A549 (cell line): ENCODE measurements at regions not wholly inside any gene's neighbourhood (a gene's known extent, or its start where the extent isn't known, plus 50 kb on each side); places are given as distances from the start of the nearest gene placed in this dataset.

Experiments
- ATAC-seq, 2 experiments: fragments of 200-7000 bp in 1 of 2; fragments of >200 bp in 1 of 2; cut with Nextera tagmentation in 1 of 2; cut with Tn5 transposase in 1 of 2; 3 replicates each; pipeline versions ENCODE4 v1.8.0 to v1.9.1; 2018 to 2020; ENCODE audit warnings: mild to moderate bottlenecking in 1 of 2, moderate library complexity in 1 of 2
- CTCF ChIA-PET: fragments of 300-600 bp; sonication (Branson Sonifier 250); formaldehyde crosslinking; extraction: SDS; loops from one replicate; lab custom pipeline; 2021; ENCODE audit warnings: antibody characterized with exemption, inconsistent platforms; lab: Yijun Ruan, JAX
- POLR2A ChIA-PET: fragments of 350-600 bp; formaldehyde crosslinking; extraction: SDS; loops from one replicate; lab custom pipeline; 2021; ENCODE audit warnings: antibody characterized with exemption, inconsistent platforms; lab: Yijun Ruan, JAX
- DNase-seq, 2 experiments: peaks; one replicate each; pipeline versions ENCODE4 v3.0.0 to v3.0.0-alpha.2; 2011 to 2016; ENCODE audit warnings: low read depth in 1 of 2, low spot score in 1 of 2
- FAIRE-seq: peaks from 2 replicates; lab custom pipeline; 2011; peaks lifted over from hg19 to GRCh38; lab: Jason Lieb, UNC
- H3K27ac ChIP-seq, 2 experiments: fragments of >200 bp; sonication (Bioruptor Twin); formaldehyde crosslinking; 3 replicates each; pipeline ENCODE4 v1.5.1; 2016 to 2017
- H3K4me1 ChIP-seq: fragments of >200 bp; sonication (Bioruptor Twin); formaldehyde crosslinking; 3 replicates; pipeline ENCODE4 v1.6.1; 2016
- H3K4me2 ChIP-seq: fragments of >200 bp; sonication (Bioruptor Twin); formaldehyde crosslinking; 3 replicates; pipeline ENCODE4 v1.6.1; 2016
- H3K4me3 ChIP-seq: fragments of >200 bp; sonication (Bioruptor Twin); formaldehyde crosslinking; 3 replicates; pipeline ENCODE4 v1.5.1; 2016
- H3K9me3 ChIP-seq: fragments of >200 bp; sonication (Bioruptor Twin); formaldehyde crosslinking; 3 replicates; pipeline ENCODE4 v1.6.1; 2016
- BCL3 ChIP-seq: fragments of >200 bp; sonication (Bioruptor Twin); formaldehyde crosslinking; IDR thresholded peaks from 3 replicates; pipeline ENCODE4 v1.6.1; 2016
- CBX8 ChIP-seq: fragments of 200-600 bp; sonication (generic); IDR thresholded peaks from 2 replicates; pipeline ENCODE4 v1.6.1; 2016
- CEBPB ChIP-seq, 2 experiments: fragments of >200 bp in 1 of 2; sonication (Bioruptor Twin) in 1 of 2; formaldehyde crosslinking in 1 of 2; IDR thresholded peaks; 2 replicates each; pipeline ENCODE4 v1.6.1; 2012 to 2016
- E2F6 ChIP-seq: IDR thresholded peaks from 2 replicates; pipeline ENCODE4 v1.6.1; 2012; ENCODE audit warnings: low read depth, borderline replicate concordance
- EHMT2 ChIP-seq: fragments of 200-600 bp; sonication (generic); IDR thresholded peaks from 2 replicates; pipeline ENCODE4 v1.6.1; 2016; ENCODE audit warnings: antibody characterized with exemption, low read depth, mild to moderate bottlenecking, moderate library complexity
- FOSB ChIP-seq: fragments of 250-450 bp; sonication (Bioruptor Pico); IDR thresholded peaks from 2 replicates; pipeline ENCODE4 v1.5.0; 2020; ENCODE audit warnings: mild to moderate bottlenecking, moderate library complexity
- FOSL2 ChIP-seq, 2 experiments: fragments of 450-650 bp in 1 of 2; fragments of >200 bp in 1 of 2; sonication (Bioruptor Twin) in 1 of 2; formaldehyde crosslinking; IDR thresholded peaks; 2 replicates each; pipeline versions ENCODE4 v1.5.0 to v1.6.1; 2016 to 2020; ENCODE audit warnings: mild to moderate bottlenecking in 1 of 2, moderate library complexity in 1 of 2
- FOXS1 ChIP-seq: fragments of 250-450 bp; sonication (Bioruptor Pico); IDR thresholded peaks from 2 replicates; pipeline ENCODE4 v1.5.0; 2020; ENCODE audit warnings: mild to moderate bottlenecking, moderate library complexity
- GATA3 ChIP-seq: IDR thresholded peaks from 2 replicates; pipeline ENCODE4 v1.6.1; 2012; ENCODE audit warnings: borderline replicate concordance
- HES2 ChIP-seq: fragments of >200 bp; sonication (Bioruptor Twin); formaldehyde crosslinking; IDR thresholded peaks from 2 replicates; pipeline ENCODE4 v1.6.1; 2016
- HEYL ChIP-seq: fragments of 250-450 bp; sonication (Bioruptor Pico); IDR thresholded peaks from 2 replicates; pipeline ENCODE4 v1.8.0; 2021; ENCODE audit warnings: mild to moderate bottlenecking, moderate library complexity
- HOXB13 ChIP-seq: fragments of 250-450 bp; sonication (Bioruptor Pico); IDR thresholded peaks from 2 replicates; pipeline ENCODE4 v1.5.0; 2020; ENCODE audit warnings: low read depth, mild to moderate bottlenecking, moderate library complexity
- JUN ChIP-seq, 2 experiments: fragments of >200 bp; sonication (Bioruptor Twin); formaldehyde crosslinking; IDR thresholded peaks; 2 replicates in 1 of 2; 3 replicates in 1 of 2; pipeline ENCODE4 v1.6.1; 2016 to 2017
- KDM1A ChIP-seq: fragments of 200-600 bp; sonication (generic); IDR thresholded peaks from 2 replicates; pipeline ENCODE4 v1.6.1; 2016; ENCODE audit warnings: low read depth, mild to moderate bottlenecking
- MAFK ChIP-seq: fragments of 450-650 bp; IDR thresholded peaks from 2 replicates; pipeline ENCODE4 v1.6.1; 2014; ENCODE audit not compliant: partially characterized antibody
- MAZ ChIP-seq: fragments of 150-350 bp; IDR thresholded peaks from 2 replicates; pipeline ENCODE4 v1.6.1; 2014; ENCODE audit warnings: antibody characterized with exemption, low read depth, low read length, borderline replicate concordance
- RNF2 ChIP-seq: fragments of 200-600 bp; sonication (generic); IDR thresholded peaks from 2 replicates; pipeline ENCODE4 v1.6.1; 2016; ENCODE audit warnings: low read depth, mild to moderate bottlenecking, antibody characterized with exemption, moderate library complexity, borderline replicate concordance
- SMC3 ChIP-seq: fragments of >200 bp; sonication (Bioruptor Twin); formaldehyde crosslinking; IDR thresholded peaks from 3 replicates; pipeline ENCODE4 v1.6.1; 2018; ENCODE audit warnings: inconsistent platforms
- SREBF2 ChIP-seq: fragments of 450-650 bp; IDR thresholded peaks from 2 replicates; pipeline ENCODE4 v1.6.1; 2014; ENCODE audit warnings: mild to moderate bottlenecking, moderate library complexity
- ZNF302 ChIP-seq: fragments of 250-450 bp; sonication (Bioruptor Pico); IDR thresholded peaks from 2 replicates; pipeline ENCODE4 v1.9.0; 2021; ENCODE audit warnings: inconsistent platforms, mild to moderate bottlenecking, moderate library complexity
- ZSCAN20 ChIP-seq: fragments of 250-450 bp; sonication (Bioruptor Pico); IDR thresholded peaks from 2 replicates; pipeline ENCODE4 v1.8.0; 2022; ENCODE audit warnings: mild to moderate bottlenecking, moderate library complexity
- whole genome bisulfite sequencing: methylation state at CpG from one replicate; pipeline ENCODE4 v1.1.6; 2017; ENCODE audit errors: missing lambda C conversion rate; 5-methylcytosine and 5-hydroxymethylcytosine counted together
- TF ChIP-seq, protein P1 (sequence below): IDR thresholded peaks from 2 replicates; pipeline ENCODE4 v1.6.1; 2012
- TF ChIP-seq, protein P2 (sequence below): fragments of 250-450 bp; sonication (Bioruptor Pico); IDR thresholded peaks from 2 replicates; pipeline ENCODE4 v1.5.0; 2020; ENCODE audit warnings: low read depth, mild to moderate bottlenecking, moderate library complexity

DNA sequence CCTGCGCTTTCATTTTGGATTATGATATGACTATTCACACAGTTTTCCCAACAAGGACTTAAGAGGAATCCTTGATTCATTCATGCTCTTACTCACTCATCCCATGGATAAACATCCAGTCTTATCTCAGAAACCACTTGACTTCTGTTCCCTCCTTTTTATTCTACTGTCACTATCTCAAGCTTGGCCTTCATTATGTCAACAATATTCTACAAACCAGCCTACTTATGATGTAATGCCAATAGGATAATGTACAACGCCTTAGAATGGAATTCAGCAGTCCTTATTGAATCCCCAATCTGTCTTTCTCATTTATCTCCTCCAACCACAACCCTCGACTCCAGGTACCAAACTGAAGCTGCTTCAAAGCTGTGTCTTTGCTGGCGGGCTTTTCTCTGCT, 448.5 kb downstream of the PDZRN4 start:
- DNase-seq (no peak), ATAC-seq (no peak), FAIRE-seq (no peak)
- no peak overlapping the region for H3K27ac ChIP-seq
- POLR2A ChIA-PET = no interaction called here
- CTCF ChIA-PET = no interaction called here
- H3K4me3 ChIP-seq = no peak overlapping the region
- WGBS = 30% methylated on average over 4 of the region's 4 CpGs
- no peaks in the 10 kb centered on the region for H3K9me3 ChIP-seq
- TF ChIP-seq, protein P1, sequence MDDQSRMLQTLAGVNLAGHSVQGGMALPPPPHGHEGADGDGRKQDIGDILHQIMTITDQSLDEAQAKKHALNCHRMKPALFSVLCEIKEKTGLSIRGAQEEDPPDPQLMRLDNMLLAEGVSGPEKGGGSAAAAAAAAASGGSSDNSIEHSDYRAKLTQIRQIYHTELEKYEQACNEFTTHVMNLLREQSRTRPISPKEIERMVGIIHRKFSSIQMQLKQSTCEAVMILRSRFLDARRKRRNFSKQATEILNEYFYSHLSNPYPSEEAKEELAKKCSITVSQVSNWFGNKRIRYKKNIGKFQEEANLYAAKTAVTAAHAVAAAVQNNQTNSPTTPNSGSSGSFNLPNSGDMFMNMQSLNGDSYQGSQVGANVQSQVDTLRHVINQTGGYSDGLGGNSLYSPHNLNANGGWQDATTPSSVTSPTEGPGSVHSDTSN = no peak
- TF ChIP-seq ZSCAN20 (CRISPR knock-in tag) (no peak), RNF2 (no peak), HEYL (CRISPR knock-in tag) (no peak), MAZ (no peak), SREBF2 (no peak), BCL3 (no peak), FOSB (no peak), FOXS1 (CRISPR knock-in tag) (no peak), HES2 (no peak), CBX8 (no peak)
- TF ChIP-seq, protein P2, sequence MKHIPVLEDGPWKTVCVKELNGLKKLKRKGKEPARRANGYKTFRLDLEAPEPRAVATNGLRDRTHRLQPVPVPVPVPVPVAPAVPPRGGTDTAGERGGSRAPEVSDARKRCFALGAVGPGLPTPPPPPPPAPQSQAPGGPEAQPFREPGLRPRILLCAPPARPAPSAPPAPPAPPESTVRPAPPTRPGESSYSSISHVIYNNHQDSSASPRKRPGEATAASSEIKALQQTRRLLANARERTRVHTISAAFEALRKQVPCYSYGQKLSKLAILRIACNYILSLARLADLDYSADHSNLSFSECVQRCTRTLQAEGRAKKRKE = no peak
- H3K4me2 ChIP-seq = no peak overlapping the region
- no peaks in the 10 kb centered on the region for H3K4me1 ChIP-seq

DNA sequence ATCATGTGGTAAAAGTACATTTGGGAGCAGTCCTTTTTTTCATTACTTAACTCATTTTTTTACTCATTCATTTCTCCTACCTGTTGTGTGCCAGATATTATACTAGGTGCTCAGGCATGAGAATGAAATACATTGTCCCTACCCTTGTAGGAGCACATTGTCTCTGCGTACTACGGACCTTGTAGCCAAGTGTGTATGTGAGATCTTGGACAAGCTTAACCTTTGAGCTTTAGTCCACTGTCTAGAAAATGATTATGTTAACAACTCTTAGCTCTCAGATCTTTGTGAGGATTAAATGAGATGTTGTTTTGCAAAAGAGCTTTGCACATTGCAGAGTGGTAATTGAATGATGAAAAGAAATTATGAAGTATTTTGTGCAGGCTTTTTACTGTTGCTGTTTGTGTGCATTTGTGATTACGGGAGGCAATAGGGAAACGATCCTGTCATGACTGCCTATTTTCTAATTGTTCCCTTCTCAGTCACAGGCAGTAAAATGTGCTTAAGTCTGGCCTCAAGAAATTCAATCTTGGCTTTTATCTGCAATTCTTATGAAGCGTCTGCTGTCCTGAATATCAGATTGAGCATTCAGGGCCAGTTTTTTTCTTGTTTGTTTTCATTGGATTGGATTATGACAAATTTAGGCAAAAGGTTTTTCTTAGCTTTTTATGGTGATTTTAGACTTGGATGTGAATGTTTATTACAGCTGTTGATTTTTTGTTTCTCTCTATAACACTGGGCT, 447.7 kb downstream of the PDZRN4 start:
- ATAC-seq (no peak), DNase-seq (no peak), FAIRE-seq (no peak)
- no peaks in the 10 kb centered on the region for H3K4me1 ChIP-seq
- H3K4me2 ChIP-seq = no peak overlapping the region
- POLR2A ChIA-PET = no interaction called here
- 30% methylated on average over 5 of the region's 5 CpGs for WGBS
- TF ChIP-seq GATA3 = no peak
- no peak for TF ChIP-seq HOXB13 (CRISPR knock-in tag)
- no peak for TF ChIP-seq SMC3
- TF ChIP-seq MAFK = no peak
- no peaks in the 10 kb centered on the region for H3K9me3 ChIP-seq
- no peak overlapping the region for H3K27ac ChIP-seq
- CTCF ChIA-PET = interaction anchor here (1.1 kb wide), 1 partner anchor 16 kb away, joined by 3 read pairs; no protein-coding TSS in a partner anchor
- no peak overlapping the region for H3K4me3 ChIP-seq

DNA sequence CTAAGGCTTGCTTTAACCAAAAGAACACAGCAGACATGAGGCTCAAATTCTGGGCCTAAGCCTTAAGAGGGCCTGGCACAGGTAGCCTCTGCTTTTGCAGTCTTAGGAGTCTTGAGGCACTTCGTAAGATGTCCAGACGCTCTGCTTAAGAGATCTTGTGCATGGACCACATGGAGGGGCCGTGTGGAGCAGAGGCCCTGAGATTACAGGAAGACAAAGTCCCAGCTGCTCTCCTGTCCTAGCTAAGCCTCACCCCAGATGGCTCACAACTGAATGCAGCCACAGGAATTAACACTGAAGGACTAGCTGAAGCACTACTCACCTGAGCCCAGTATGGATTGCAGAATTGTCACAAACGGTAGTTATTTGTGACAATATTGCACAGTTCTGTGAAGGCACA, 446.0 kb downstream of the PDZRN4 start:
- WGBS = 21% methylated on average over 4 of the region's 4 CpGs
- FAIRE-seq (no peak), DNase-seq (no peak), ATAC-seq (no peak)
- Histone ChIP-seq H3K9me3 (no peaks in the 10 kb centered on the region), H3K4me3 (no peak overlapping the region), H3K4me1 (no peaks in the 10 kb centered on the region), H3K27ac (no peak overlapping the region), H3K4me2 (no peak overlapping the region)
- TF ChIP-seq SREBF2 = no peak
- no peak for TF ChIP-seq EHMT2
- no peak for TF ChIP-seq JUN (IDR thresholded peaks at IDR 0.05)
- TF ChIP-seq FOSL2 (IDR thresholded peaks at IDR 0.05) = no peak
- TF ChIP-seq FOSL2 (CRISPR knock-in tag; IDR thresholded peaks at IDR 0.05) = no peak
- TF ChIP-seq E2F6 = no peak
- no peak for TF ChIP-seq KDM1A
- no peak for TF ChIP-seq CEBPB (IDR thresholded peaks at IDR 0.05)
- no peak for TF ChIP-seq ZNF302 (CRISPR knock-in tag)
- no peak for TF ChIP-seq FOXS1 (CRISPR knock-in tag)
- no peak for TF ChIP-seq CBX8
- ChIA-PET POLR2A (no interaction called here), CTCF (no interaction called here)
